ENCODE measurements at regions not wholly inside any gene's neighbourhood (a gene's known extent, or its start where the extent isn't known, plus 50 kb on each side); places are given as distances from the start of the nearest gene placed in this dataset.
"Not testable (repeated sequence)": the region's sequence is repeated elsewhere in the genome, so short reads cannot be mapped to it uniquely, and the experiment has no call there.

DNA sequence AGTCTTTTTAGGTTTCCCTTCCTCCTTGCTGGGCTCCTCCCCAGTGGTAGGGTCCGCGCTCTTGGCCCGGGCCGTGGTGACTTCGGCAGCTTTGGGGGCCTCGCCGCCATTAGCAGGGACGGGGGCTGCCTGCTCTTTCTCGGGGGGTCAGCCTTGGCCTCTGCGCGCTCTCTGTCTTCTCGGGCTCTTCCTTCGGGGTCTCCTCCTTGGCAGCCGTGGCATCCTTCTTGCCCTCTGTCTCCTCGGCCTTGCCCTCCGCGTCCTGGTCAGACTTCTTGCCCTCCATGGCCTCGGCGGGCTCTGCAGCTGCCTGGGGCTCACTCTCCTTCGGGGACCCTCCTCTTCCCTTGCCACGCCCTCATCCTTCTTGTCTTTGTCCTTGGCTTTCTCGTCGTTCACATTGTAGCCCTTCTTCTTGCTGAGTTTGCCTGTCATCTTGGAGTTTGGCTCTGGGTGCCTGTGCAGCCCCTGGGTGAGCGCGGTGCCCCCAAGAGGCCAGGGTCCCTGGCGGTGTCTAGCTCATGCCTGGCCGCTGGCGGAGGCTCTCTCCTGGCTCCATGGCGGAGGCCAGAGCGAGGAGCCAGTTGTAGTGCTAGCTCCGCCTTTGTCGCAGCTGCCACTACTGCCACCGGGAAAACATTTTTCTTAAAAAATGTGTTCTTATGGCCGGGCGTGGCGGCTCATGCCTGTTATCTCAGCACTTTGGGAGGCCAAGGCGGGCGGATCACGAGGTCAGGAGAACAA lies 283.0 kb upstream of the SGCG start:
- DNase-seq (ENCODE audit: low read depth in 2 of 3, low spot score in 2 of 3), result no peak

DNA sequence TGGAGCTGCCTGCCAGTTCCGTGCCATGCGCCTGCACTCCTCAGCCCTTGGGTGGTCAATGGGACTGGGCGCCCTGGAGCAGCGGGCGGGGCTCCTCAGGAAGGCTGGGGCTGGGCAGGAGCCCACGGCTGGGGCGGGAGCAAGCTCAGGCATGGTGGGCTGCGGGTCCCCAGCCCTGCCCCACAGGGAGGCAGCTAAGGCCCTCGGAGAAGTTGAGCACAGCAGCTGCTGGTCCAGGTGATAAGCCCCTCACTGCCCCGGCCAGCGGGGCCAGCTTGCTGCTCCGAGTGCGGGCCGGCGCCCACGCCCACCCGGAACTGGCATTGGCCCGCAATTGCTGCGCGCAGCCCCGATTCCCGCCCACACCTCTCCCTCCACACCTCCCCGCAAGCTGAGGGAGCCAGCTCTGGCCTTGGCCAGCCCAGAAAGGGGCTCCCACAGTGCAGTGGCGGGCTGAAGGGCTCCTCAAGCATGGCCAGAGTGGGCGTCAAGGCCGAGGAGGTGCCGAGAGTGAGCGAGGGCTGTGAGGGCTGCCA lies 280.3 kb upstream of the SGCG start:
- DNase-seq (ENCODE audit: low read depth in 2 of 3, low spot score in 2 of 3), result not testable (repeated sequence)

DNA sequence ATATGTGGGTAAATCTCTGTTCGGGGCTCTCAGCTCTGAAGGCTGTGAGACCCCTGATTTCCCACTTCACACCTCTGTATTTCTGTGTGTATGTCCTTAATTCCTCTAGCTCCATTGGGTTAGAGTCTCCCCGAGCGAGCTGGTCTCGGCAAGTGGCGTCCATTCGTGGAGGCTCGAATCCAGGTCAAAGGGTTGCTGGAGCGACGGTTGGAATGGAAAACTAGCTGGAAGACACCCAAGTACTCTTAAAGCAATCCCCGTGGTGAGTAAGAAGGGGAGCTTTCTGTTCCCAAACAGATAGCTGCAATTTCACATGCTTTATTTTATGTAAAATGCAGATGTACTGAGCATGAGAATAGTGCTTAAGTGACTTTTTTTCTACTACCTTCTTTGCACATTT lies 277.5 kb upstream of the SGCG start:
- no peak for DNase-seq (ENCODE audit: low read depth in 2 of 3, low spot score in 2 of 3)

DNA sequence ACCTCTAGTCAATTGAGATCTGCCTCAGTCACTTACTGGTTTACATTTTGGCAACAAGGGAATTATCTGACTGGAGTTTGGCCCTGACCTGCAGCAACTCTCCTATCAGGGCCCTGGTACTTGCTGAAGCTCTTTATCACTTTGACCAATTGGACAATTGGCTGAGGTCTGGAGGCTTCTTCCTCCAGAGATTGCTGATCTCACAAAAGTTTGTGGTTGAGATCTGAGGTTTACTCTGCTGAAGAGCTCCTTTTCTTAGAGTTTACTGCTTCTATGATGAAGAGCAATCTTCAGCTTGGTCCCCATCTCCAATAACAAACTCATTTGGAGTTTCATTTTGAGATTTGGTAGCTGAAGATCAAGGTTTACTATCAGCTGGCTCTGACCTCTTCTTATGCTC lies 276.9 kb upstream of the SGCG start:
- DNase-seq (ENCODE audit: low read depth in 2 of 3, low spot score in 2 of 3), result no peak

DNA sequence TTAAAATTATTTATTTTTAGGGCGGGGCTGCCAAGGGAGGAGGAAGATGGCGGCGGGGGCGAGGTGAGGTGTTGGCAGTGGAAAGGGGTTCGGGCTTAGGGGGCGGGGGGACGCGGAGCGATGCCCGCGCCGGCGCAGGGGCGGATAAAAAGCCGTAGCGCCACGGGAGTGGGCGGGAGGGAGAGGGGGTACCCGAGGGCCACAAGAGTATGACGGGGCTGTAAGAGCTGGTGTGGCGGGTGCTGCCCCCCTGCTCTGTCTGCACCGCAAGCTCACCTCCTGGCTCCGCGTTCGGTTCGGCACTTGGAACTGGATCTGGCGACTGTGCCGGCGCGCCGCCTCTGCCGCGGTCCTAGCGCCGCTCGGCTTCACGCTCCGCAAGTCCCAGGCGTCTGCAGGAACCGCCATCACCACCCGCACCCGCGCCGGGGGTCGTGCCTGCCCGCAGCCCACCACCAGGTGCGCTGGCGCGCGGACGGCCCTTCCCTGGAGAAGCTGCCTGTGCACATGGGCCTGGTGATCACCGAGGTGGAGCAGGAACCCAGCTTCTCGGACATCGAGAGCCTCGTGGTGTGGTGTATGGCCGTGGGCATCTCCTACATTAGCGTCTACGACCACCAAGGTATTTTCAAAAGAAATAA lies 265.2 kb upstream of the SGCG start:
- DNase-seq (ENCODE audit: low read depth in 2 of 3, low spot score in 2 of 3), result peak in 2 of 3 donors; percentile 56 to 63

DNA sequence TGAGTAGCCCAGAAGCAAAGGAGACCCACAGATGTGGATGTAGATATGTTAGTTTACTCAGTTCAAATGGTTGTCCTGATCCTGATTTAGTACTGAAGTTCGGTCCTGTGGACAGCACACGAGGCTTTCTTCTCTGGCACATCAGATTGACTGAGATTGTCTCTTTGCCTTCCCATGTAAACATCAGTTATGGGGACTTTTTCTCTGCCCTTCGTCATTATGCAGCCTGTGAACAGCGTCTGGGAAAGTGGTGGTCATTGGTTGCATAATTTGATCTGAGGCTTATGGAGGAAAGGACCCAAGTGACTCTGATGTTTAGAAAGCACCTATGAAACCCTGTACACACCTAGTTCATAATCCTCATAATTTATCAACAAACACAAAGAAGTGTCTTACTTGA lies 264.5 kb upstream of the SGCG start:
- DNase-seq (ENCODE audit: low read depth in 2 of 3, low spot score in 2 of 3), result not testable (repeated sequence)

DNA sequence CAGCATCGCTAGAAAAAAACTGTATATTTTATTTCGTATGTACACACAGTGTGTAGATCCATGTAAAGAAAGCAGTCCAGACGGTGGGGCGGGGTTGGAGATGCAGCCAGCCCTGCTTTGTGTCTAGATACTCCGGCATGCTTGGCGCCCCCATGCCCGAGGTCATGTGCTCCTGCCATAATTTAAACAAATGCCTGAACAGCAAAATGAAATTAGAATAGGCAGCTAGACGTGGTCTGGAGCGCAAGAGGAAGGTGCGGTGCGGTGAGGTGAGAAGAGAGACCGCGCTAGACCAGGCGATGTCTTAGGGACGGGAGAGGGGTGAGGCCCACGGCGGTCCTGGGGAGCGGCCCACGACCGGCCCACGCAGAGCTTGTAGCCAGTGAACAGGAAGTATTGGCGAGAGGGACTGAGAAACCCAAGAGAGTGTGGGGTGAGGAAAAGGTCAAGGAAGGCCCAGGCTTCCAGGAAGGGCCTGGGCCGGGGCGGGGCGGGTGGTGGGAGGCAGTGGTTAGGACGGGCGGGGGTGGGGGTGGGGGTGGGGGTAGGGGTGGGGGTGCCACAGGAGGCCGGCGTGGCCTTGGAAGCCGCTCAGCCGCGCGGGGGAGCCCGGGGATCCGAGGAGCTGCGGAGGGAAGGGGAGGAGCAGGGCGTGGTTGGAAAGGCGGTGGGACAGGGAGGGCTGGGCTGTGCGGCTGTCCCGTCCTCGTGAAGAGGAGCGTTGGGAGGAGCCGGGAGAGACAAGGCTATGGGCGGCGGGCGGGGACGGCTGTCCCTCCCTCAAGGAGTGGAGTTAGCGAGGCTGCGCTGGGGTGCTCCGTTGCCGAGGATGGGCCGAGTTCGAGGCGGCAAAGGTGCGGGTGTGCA lies 254.7 kb upstream of the SGCG start:
- peak in 2 of 3 donors; percentile 10 to 46 for DNase-seq (ENCODE audit: low read depth in 2 of 3, low spot score in 2 of 3)

DNA sequence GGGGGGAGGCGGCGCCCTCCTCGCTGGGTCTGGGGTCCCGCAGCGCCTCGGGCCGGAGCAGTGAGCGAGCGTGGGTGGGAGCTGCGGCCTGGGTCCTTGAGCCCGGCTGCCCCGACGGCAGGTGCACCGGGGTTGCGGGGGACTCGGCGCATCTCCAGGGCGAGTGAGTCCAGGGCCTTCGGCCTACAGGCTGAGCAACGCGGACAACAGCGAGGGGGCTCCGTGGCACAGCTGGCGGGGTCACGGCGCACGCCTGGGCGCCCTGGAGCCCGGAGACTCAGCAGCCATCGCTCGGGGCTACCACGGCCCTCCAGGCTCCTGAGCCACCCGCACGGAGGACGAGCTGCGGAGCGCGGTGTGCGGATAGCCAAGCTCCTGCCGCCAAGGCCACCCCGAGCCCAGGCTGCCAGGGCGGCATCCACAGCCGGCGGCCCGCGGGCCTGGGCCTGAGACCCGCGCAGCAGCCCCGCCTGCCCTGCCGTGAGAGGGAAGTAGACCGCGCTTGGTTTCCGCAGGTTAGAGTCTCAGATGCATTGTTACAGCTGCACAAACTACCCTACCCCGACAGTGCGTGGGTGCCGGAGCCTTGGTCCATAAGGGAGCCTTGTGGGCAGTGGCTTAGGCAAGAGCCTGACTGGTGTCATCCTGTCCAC lies 253.9 kb upstream of the SGCG start:
- DNase-seq (ENCODE audit: low read depth in 2 of 3, low spot score in 2 of 3), result peak in 2 of 3 donors; percentile 16 to 41

DNA sequence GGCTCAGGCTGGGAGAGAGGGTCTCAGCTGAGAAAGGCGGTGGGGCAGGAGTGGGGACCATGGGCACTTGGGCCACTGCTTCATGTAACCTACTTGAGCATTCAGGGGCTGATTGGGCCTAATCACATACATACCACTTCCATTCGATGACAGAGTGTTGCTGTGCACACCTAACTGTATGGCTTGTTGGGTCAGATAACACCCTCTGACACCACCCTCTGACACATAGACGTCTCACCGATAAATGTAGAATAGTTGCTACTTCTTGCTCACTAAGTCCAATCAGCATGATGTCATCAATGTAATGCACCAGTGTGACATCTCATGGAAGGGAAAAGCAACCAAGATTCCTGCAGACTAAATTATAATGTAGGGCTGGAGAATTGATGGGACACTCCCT lies 252.9 kb upstream of the SGCG start:
- not testable (repeated sequence) for DNase-seq (ENCODE audit: low read depth in 2 of 3, low spot score in 2 of 3)

DNA sequence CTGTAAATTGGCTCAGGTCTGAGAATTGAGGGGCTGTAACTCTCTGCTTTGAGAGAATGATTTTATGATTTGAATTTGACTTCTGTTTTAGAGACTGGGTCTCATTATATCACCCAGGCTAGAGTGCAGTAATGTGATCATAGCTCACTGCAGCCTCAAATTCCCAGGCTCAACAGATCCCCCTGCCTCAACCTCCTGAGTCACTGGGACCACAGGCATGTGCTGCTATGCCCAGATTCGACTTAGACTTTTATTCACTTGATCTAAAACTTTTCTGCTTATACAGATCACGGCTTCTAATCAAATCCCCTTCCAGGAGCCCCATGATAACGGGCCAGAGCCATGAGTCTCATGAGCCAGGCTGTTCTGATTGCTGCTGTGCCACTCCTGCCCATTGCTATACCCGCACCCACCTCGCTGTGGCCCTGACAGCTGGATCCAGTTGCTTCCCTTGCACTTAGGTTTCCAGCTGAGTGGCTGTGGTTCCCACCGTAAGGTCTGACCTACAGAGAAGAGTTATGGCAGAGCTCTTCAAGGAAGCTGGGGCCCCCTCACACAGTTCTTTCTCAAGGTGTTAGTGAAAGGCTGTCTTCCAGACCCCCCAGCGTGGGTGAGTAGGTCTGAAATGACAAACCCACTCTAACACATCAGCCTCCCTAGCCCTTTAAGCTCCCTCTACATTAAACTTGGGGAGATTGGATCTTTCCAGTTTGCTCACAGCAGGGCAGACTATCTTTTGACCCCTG lies 251.2 kb upstream of the SGCG start:
- DNase-seq (ENCODE audit: low read depth in 2 of 3, low spot score in 2 of 3), result no peak

DNA sequence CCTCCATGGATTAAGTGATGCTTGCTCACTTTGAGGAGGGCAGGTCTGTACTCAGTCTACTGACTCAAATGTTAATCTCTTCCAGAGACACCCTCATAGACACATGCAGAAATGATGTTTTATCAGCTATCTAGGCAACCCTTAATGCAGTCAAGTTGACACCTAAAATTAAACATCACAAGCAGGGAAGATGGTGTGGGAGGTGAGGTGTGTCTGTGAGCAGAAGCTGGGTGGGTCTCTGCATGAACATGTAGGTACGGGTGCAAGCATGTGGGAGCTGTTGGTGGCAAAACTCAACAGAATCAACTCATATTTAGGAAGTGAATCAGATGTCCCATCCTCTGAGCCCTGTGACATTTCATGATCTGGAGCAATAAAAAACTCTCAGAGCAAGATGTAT lies 249.2 kb upstream of the SGCG start:
- no peak for DNase-seq (ENCODE audit: low read depth in 2 of 3, low spot score in 2 of 3)

DNA sequence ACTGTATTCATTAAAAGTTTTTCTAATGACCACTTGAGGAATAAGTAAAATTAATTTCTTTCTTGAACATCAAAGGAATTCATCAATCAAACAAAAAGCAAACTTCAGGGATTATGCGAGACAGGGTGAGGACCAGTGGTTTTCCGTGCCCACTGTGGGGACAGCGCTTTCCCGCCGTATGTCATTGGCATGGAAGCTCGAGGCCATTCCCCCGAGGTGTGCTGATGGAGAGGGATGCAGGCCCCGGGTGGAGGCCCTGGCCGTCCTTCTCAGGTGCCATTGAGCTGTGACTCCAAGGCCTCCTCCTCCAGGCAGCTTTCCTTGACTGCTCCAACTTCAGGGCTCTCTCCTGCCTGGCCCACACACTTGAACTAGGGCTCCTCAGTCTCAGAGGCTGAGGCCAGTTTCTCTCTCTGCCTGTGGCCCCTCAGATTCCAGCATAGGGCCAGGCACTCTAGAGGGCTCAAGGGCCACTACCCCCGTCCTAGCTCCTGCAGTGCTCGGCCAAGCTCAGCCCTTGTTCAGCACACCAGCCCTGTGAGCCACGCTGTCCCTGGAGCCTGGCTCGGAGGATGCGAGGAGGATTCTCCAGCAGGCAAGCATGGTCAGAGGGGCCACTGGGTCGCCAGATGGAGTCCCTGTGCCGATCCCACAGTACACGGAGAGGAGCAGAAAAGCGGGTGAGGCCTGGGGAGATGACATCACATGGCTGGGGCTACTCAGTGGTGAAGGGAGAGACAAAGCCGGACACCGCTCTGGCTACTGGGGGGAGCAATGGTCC lies 248.0 kb upstream of the SGCG start:
- not testable (repeated sequence) for DNase-seq (ENCODE audit: low read depth in 2 of 3, low spot score in 2 of 3)

DNA sequence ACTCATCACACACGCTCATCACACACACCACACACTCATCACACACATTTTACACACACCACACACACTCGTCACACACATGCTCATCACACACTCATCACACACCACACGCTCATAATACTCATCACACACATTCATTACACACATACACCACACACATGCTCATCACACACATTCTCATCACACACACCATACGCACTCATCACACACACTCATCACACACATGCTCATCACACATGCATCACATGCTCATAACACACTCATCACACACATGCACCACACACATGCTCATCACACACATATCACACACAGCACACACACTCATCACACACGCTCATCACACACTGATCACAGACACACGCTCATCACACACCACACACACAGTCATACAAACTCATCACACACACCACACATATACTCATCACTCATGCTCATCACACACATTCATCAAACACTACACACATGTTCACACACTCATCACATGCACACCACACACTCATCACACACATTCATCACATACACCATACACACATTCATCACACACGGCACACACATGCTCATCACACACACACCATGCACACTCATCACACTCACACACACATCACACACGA lies 247.1 kb upstream of the SGCG start:
- DNase-seq (ENCODE audit: low read depth in 2 of 3, low spot score in 2 of 3), result no peak

DNA sequence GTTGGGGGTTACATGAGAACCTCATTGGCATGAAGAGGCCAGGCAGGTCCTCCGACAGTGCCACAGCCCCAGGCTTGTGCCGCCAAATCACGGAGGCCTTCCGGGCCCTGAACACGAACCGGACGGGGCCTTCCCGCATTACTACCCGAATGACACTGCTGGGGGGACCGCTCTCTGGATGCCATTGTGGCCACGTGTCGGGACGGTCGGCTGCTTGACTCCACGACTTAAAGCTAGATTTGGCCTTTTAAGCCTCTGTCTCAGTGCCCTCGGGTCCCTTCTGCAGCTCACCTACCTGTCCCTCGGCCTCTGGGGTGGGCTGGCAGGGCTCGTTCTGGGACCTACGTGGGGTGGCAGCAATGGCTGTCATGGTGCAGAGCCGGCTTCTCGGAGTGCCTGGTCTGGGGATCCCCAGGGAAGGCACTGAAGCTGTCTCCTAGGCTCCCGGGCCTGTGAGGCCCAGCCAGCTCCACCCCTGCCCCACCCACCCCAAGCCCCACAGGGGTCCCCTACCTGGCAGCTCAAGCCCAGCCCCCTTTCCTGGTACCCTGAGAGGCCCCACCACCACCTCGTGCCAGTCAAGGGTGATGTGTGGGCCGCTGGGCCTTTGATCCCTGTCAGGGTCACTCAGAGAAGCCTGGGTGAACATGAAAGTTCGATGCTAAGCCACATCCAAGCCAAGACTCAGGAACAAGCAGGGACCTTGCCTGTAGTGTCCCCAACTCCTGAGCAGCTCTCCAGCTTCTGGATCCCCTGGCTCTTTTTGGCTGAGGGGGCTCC lies 245.8 kb upstream of the SGCG start:
- no peak for DNase-seq (ENCODE audit: low read depth in 2 of 3, low spot score in 2 of 3)

DNA sequence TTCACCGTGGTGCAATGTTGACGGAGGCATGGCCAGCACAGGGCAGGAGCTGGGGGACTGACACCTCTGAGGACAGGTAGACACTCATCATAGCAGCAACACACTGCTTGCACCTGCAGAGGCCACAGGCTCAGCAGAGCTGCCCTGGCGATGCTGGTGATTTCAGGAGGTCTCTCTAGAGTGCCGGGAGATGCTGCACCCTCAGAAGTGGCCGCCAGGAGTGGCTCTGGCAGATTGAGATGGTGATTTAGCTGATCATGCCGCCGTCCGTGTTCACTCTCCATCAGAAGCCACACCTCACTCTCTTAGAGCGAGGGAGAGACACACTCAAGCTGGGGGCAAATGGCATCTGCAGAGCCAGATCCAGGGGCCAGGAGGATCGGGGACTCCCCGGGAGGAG lies 244.6 kb upstream of the SGCG start:
- DNase-seq (ENCODE audit: low read depth in 2 of 3, low spot score in 2 of 3), result no peak

DNA sequence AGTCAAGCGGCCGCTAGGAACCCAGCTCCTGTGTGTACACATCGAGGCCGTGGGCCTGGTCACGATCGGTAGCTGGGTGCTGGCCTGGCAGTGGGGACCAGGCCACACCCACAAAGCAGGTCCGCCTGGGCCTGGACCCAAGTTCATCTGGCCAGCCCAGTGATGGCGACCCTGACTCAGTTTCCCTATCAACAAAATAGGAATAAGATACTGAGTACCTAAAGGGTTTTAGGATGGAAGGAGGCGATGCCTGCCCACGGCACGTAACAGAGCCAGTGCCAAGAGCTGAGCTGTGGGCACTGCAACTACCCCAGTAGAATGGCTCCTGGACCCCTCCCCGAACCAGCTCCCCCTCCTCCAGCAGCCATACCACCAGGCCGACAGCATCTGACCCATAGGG lies 243.5 kb upstream of the SGCG start:
- no peak for DNase-seq (ENCODE audit: low read depth in 2 of 3, low spot score in 2 of 3)

DNA sequence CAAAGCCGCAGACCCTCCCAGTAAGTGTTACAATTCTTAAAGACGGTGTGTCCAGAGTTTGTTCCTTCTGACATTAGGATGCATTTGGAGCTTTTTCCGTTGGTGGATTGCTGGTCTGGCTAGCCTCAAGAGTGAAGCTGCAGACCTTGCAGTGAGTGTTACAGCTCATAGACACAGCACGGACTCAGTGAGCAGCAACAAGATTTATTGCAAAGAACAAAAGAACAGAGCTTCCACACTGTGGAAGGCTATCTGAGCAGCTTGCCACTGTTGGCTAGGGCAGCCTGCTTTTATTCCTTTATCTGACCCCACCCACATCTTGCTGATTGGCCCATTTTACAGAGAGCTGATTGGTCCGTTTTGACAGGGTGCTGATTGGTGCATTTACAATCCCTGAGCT lies 242.8 kb upstream of the SGCG start:
- DNase-seq (ENCODE audit: low read depth in 2 of 3, low spot score in 2 of 3), result no peak

DNA sequence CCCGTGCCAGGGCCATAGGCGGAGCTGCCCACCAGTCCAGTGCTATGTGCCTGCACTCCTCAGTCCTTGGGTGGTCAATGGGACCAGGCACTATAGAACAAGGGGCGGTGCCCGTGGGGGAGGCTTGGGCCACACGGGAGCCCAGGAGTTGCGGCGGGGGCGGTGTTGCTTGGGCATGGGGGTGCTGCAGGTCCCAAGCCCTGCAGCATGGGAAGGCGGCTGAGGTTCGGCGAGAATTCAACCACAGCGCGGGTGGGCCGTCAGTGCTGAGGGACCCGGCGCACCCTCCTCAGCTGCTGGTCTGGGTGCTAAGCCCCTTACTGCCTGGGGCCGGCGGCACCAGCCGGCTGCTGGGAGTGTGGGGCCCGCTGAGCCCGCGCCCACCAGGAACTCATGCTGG lies 242.2 kb upstream of the SGCG start:
- no peak for DNase-seq (ENCODE audit: low read depth in 2 of 3, low spot score in 2 of 3)
